NB4 (cell line): ENCODE measurements at regions not wholly inside any gene's neighbourhood (a gene's known extent, or its start where the extent isn't known, plus 50 kb on each side); places are given as distances from the start of the nearest gene placed in this dataset.

Experiments used
- DNase-seq: peaks from one replicate; pipeline ENCODE4 v3.0.0; 2010; ENCODE audit warnings: low read depth
- H3K4me3 ChIP-seq: one replicate; pipeline ENCODE4 v1.5.1; 2011; ENCODE audit warnings: mild to moderate bottlenecking, low read depth, low read length, moderate library complexity
- CTCF ChIP-seq: IDR thresholded peaks from one replicate; pipeline ENCODE4 v1.5.1; 2012; ENCODE audit warnings: low read depth, low read length
- MYC ChIP-seq: IDR thresholded peaks from 2 replicates; pipeline ENCODE4 v1.6.1; 2011; ENCODE audit warnings: low read depth, low read length
- POLR2A ChIP-seq: IDR thresholded peaks from 2 replicates; pipeline ENCODE4 v1.6.1; 2011; ENCODE audit warnings: mild to moderate bottlenecking; ENCODE audit not compliant: insufficient read length; ENCODE audit errors: extremely low read depth
- TF ChIP-seq, protein P1 (sequence below): IDR thresholded peaks from 2 replicates; pipeline ENCODE4 v1.6.1; 2011; ENCODE audit warnings: low read depth, low read length

- no peak overlapping the region for H3K4me3 ChIP-seq
- TF ChIP-seq, protein P1, sequence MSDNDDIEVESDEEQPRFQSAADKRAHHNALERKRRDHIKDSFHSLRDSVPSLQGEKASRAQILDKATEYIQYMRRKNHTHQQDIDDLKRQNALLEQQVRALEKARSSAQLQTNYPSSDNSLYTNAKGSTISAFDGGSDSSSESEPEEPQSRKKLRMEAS = no peak
- TF ChIP-seq POLR2A (no peak), CTCF (no peak), MYC (no peak)
- no peak for DNase-seq
These were observed 126.9 kb downstream of the TTC8 start for GRCh38 chr14:88951370-88951769.

DNA sequence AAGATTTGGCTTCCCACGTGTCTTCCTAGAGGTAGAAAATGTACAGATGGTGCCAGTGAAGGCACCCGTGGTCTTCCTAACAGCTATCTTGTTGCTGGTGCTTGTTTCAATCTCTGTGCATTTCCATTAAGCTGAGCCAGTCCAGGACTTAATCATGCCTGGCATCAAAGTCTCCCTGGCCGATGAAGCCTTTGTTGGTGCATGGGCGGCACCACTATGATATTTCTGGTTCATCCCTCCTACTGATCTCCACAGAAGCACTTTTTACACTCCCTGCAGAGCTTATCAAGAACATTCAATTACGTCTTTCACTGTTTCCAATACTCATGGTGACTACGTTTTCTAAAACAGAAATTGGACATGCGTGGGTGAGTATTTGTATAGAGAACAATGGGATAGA, 128.4 kb downstream of the TTC8 start:
- TF ChIP-seq, protein P1 = no peak
- DNase-seq = no peak
- no peak overlapping the region for H3K4me3 ChIP-seq

DNA sequence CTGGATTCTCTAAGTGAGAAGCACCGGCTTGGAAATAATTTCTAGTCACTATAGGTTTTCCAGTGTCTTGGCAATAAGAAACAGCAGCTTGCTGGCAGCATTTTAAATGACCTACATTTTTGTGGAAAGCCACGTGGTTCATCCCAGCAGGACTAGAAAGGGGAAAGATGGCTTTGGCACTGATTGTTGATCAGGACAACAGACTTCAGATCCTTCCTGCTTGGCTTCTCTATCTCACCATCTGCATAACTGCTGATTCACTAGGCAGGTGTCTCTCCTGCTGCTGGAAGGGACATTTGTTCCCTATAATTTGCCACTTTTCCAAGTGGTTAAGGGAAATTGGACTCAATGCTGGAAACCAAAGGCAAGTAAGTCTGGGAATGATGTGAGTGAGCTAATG, 131.0 kb downstream of the TTC8 start:
- no peak for DNase-seq
- TF ChIP-seq POLR2A = no peak
- TF ChIP-seq, protein P1 = no peak
- TF ChIP-seq CTCF = no peak
- no peak for TF ChIP-seq MYC

DNA sequence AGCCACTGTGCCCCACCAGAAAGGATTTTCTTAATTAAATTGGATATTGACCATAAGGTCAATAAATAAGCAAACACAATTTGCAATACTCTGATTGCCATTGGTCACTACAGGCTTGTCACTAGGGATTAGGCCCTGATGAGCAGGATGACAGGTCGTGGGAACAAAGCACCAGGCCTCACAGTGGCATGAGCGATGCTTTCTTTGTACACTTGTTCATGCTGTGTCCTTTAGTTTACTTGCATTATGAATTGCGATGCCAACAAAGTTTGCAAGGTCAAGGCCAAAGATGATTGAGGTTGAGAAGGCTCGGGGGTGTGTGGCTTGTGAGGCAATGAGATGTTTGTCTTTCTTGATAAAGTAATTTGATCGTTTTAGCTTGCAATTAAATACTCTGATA, 136.0 kb downstream of the TTC8 start:
- H3K4me3 ChIP-seq = no peak overlapping the region
- TF ChIP-seq, protein P1 = no peak
- TF ChIP-seq POLR2A = no peak
- TF ChIP-seq MYC = no peak
- no peak for TF ChIP-seq CTCF
- DNase-seq = no peak

More for the DNA sequence above, 131.0 kb downstream of the TTC8 start:
- H3K4me3 ChIP-seq = no peak overlapping the region

DNA sequence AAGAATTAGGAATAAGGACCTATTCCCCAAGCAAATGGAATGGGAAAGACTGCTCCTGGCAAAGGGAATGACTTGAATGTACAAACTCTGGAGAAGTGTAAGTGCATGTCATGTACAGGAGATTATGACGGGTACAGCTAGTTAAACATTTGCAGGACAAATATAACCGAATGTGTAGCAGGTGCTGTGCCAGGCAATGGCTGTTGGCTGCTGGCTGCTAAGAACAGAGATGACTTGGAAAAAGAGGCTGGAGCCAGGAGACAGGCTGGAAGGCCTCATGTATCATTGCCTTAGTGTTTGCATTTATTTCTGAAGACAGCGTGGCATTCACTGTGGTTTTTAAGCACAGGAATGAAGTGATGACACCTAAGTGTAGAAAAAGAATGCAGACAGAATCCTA, 136.8 kb downstream of the TTC8 start:
- no peak overlapping the region for H3K4me3 ChIP-seq
- no peak for DNase-seq
- TF ChIP-seq MYC = no peak
- no peak for TF ChIP-seq POLR2A
- TF ChIP-seq, protein P1 = no peak
- TF ChIP-seq CTCF = no peak

DNA sequence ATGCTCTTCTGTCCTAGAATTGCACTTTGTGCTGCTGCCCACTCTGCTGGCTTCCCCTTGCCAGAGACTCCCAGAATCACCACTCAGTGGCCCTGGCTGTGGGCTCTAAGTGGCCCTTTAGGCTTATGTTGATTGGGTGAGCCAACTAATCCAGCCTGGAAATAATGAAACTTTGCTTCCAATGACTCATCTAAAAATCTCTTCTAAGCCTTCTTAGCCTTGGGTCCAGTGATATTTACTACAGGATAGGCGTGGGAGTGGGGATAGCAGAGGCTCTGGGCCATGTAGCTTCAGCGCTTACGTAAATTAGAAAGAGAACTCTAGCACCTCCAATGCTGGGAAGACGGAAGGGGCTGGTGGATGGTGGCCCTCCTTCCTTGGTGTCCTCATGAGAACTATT, 137.9 kb downstream of the TTC8 start:
- H3K4me3 ChIP-seq = no peak overlapping the region
- TF ChIP-seq MYC (no peak), CTCF (no peak)
- TF ChIP-seq, protein P1 = no peak
- DNase-seq = no peak
